Ramos (cell line): ENCODE measurements at regions not wholly inside any gene's neighbourhood (a gene's known extent, or its start where the extent isn't known, plus 50 kb on each side); places are given as distances from the start of the nearest gene placed in this dataset.

Source experiments
- in situ Hi-C: fragments of 300-500 bp; cut with MboI; formaldehyde crosslinking; loops from one replicate; pipeline ENCODE4 v1.14.3; 2022; ENCODE audit warnings: low sequenced_read_pairs; ENCODE audit not compliant: unreplicated experiment

DNA sequence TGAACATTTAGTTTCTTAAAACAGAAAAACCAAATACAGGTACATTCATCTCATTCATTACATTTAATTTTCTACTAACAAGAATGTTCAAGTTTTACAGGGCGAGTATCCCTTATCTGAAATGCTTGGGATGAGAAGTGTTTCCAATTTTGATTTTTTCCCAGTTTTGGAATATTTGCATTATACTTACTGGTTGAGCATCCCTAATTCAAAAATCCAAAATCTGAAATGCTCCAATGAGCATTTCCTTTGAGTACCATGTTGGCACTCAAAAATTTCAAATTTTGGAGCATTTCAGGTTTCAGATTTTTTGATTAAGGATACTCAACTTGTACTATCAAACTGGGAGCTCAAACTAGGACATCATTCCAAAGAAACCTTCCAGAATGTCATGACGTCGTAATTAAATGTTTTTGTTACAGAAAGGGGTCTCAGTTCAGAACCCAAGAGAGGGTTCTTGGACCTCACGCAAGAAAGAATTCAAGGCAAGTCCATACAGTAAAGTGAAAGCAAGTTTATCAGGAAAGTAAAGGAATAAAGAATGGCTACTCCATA is 90.8 kb upstream of the PIK3CG start:
- in situ Hi-C loops: no loop called here

DNA sequence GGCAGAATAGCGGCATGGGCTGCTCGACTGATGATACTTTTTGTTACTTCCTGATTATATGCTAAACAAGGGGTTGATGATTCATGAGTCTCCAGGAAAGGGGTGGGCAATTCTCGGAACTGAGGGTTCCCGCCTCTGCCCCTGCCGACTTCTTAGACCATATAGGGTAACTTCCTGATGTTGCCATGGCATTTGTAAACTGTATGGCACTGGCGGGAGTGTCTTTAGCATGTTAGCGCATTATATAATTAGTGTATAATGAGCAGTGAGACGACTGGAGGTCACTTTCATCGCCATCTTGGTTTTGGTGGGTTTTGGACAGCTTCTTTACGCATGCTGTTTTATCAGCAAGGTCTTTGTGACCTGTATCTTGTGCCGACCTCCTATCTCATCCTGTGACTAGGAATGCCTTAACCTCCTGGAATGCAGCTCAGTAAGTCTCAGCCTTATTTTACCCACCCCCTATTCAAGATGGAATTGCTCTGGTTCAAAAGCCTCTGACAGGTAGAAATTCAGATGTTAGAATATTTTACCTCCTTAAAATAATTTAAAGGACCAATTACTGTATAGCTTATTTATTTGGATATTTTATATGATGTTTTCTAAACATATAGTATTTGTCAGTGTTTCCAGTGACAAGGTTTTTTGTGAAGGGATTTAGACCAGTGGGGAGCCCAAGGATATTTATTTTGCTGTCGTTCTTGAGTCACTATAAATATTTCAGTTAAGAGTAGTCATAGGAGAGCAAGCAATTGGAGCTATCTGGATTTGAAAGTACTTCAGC is 90.1 kb upstream of the PIK3CG start:
- in situ Hi-C loops: no loop called here

DNA sequence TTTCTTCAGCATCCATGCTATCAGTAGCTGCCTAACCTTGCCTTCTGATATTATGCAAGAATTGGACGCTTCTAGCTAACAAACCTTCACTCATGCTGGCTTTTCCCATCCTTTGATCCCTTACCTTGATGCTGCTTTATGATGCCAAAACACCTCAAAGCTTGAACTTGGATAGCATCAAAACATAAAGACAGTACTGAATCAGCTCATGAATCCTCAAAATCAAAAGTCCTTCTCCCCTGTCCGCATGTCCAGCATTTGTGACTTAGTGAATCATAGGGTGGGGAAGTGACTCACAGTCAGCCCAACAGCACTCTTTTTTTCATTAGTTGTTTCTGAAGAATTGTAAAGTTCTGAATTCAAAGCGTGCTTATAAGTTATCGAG is 89.5 kb upstream of the PIK3CG start:
- in situ Hi-C loops: no loop called here

DNA sequence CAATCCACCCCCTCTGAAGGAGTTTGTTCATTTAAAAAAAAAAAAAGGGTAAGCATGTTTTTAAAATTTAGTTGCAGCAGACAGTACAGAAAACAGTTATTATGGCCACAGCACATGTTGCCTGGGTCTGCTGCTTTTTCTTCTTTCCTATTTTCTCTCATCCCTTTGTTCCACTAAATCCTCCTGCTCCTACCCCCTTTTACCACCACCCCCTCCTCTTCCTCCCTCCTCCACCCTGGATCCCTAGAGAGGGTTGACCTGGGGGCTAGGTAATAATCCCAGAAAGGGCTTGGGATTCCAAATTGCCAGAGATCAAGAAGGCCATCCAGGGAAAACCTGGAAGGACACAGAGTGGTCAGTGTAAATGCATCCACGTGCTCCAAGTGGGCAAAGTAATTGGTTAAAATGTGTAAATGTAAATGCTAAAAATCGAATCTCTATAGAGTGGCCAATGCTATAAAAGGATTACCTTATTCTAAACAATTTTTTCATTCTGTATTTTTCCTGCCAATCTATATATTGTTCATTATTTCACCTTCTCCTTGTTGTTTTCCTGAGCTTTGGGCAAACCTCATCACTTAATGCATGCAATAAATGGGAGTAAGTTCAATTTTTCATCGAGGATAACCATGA is 89.0 kb upstream of the PIK3CG start:
- in situ Hi-C loops: no loop called here

DNA sequence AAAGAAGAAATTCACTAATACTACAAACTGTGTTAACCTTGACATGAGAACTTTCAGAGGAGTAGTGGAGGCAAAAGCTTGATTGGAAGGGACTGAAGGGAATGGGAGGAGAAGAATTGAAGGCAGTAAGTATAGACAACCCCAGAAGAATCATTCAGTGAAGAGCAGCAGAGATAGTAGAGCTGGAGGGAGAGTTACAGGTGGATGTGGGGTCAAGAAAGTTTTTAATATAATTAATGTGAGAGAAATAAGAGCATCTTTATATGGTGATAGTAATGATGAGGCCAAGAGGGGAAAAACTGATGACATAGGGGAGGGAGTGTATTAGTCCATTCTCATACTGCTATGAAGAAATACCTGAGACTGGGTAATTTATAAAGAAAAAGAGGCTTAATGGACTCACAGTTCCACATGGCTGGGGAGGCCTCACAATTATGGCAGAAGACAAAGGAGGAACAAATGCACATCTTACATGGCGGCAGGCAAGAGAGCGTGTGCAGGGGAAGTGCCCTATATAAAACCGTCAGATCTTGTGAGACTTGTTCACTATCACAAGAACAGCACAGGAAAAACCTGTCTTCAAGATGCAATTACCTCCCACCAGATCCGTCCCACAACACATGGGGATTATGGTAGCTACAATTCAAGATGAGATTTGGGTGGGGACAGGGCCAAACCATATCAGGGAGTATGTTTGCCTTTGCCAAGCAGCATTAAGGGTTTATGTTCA is 88.3 kb upstream of the PIK3CG start:
- in situ Hi-C loops: no loop called here

DNA sequence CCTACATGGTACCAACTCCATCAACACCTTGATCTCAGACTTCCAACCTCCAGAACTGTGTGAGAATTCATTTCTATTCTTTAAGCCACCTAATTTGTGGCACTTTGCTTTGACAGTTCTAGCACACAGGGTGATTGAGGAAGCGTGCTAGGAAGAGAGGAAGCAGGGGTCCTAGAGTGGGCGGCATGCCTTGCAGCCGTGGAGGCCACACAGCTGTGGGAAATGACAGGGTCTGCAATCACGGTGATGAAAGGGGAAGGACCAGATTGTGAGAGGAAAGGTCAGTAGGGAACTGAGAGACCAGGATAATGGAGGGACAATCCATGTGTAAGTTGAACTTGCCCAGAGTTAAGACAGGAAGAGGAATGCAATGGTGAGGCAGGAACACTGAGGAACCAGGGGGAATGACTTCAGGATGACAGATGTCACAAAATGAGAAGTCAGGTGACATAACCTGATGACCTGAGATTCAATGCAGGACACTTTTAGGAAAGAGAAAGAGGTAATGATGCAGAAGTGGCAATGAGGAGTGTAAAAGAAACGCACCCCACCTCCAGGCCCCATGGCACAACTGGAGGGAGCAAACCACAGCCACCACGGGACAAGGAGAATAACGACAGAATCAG is 87.3 kb upstream of the PIK3CG start:
- in situ Hi-C loops: no loop called here

DNA sequence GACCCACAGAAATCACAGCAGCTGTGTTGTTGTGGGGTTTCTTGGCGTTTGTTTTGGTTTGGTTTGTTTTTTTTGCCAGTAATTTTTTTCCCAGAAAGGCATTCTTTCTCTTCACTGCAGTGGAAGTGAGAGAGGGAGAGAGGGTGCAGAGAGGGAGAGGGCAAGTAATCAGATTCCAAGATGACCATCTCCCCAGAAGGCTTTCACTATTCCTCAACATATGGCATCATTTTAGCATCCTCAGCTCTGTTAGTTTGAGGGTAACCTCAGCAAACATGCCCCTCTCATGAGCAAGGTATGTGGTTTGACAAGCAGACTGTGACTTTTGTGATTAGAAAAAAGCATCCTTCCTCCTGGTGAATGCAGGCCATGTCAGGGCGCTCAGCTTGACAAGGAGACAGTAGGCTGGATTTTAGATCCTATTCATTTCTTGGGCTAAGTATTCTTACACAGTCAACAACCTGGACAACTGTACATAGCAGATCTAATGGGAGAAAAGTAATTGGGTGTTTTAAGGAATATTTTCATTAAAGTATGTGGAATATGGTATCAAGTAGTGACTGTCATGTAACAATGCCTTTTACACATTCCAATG is 86.3 kb upstream of the PIK3CG start:
- in situ Hi-C loops: no loop called here

DNA sequence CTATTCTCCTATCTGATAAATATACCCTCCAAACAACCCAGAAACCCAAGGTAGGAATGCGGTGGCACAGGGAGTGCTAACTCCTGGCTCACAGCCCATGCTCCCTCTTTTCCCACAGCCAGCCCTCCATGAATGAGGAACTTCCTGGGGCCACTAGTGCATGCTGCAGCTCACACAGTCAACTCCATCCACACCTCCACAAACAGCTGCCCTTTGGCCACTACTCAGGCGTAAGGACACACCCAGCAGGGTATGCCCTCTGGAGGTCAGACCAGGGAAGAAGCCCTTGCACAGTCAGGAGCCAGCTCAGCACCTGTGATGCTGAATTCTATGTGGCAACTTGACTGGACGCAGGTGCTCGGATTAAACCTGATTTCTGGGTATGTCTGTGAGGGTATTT is 85.2 kb upstream of the PIK3CG start:
- in situ Hi-C loops: no loop called here

DNA sequence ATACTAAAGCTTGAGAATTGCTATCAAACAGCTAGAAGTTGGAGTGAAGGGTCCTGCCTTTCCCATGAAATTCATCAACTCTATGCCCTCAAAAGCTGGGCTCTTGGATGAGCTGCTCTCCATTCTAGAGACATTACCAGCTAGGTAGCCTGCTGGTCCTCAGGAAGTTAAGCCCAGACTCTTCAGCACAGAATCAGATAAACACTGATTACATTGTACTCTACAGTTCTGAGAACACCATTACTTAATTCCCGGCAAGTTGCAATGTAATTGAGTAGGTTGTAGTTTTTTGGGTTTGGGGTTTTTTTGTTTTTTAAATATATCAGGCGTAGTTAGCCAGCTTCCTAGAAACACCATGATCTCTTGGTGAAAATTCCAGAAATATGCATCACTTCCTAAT is 84.1 kb upstream of the PIK3CG start:
- in situ Hi-C loops: no loop called here

DNA sequence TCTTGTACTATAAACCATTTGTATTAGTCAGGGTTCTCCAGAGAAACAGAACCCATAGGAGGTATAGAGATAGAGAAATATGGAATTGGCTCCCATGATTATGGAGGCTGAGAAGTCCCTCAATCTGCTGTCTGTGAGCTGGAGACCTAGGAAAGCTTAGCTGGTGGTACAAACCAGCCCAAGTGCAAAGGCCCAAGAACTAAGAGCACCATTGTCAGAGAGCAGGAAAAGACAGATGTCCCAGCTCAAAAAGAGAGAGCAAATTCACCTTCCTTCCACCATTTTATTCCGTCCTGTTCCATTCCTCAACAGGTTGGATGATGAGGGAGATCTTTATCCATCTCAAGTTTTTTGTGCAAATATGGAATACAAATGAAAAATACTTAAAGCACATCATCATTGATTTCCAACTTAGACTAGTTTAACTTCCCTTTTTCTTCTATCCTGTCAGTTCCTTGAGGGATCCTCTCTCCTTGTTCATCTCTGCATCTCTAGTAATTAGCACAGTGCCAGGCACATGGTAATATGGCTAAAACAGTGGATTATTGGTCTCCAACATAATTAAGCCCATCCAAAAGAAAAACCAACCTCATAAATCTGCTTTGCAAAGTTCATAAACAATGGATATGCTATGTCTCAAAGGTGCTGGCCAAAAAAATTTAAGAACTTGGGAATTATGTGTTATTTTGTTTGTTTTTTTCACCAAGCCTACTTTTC is 83.1 kb upstream of the PIK3CG start:
- in situ Hi-C loops: no loop called here

DNA sequence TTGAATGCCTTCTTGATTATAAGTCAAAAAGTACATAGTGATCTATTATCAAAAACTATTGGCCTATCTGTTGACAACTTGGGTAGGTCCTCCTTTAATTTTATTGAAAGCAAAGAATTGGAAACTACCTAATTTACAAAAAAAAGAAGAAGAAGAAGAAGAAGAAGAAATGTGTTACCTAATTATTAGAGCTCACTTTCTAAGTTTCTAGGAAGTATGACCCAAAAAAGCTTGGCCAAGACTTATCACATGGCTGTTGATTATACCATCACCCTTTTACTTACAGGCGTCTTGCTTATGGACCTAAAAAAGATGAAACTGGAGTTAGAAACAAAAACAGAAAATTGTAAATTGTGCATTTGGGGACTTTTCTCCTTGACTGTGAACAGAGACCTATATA is 81.8 kb upstream of the PIK3CG start:
- in situ Hi-C loops: no loop called here

DNA sequence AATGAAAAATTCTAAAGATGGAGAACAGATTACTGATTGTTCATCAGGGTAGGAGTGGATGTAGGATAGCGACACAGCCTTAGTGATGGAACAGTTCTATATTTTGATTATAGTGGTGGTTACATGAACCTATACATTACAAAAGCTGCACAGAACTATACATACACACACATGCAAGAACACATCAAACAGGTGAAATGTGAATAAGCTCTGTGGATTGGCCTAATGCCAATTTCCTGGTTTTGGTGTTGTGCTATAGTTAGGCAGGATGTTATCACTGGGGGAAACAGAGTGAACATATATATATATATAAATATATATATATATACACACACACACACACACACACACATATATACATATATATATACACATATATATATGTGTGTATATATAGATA is 76.4 kb upstream of the PIK3CG start:
- in situ Hi-C loops: no loop called here

DNA sequence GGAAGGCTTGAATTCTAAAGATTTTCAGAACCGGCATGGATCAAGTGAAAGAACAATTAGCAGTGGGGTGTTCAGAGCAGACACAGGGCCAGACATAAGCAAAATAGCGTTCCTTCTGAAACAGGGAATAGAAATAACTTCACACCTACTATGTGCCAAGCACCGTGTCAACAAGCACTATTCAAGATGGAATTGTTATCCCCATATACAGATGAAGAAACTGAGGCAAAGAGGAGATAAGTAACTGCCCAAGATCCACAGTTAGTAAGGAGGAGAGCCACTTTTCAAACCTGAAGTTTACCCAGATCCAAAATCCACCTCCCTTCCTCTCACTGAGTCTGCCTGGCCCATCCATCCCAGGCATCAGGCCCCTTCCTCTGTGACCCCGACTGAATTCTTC is 73.6 kb upstream of the PIK3CG start:
- in situ Hi-C loops: loop anchor here (5.0 to 10.0 kb wide), 4 partner anchors 156 to 1083 kb away; no protein-coding TSS in a partner anchor

DNA sequence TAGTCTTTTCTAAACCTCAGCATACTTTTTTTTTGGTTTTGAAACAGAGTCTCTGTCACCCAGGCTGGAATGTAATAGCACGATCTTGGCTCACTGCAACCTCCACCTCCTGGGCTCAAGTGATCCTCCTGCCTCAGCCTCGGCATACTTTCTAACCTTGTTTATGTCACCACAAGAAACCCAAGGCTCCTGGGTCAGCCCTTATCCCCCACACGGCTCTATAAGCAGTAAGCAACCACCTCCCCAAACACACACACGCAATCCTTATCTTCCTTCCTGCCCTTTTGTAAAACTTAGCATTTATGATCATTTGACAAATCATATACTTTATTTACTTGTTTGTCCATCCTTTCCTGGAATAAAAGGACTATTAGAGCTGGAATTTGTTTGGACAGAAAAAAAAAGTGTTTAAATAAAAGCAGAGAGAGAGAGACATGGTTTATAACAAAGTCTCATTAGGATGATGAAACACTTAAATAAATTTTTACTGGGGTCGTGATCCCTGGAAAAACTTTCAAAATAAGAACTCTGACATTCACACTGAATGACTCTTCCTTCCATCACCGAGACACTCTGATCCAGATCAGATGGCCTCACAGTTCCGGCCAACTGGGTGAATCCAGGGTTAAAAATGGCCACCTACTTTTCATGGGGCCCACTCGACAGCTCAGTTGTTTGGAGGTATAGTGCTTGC is 72.7 kb upstream of the PIK3CG start:
- in situ Hi-C loops: loop anchor here (5.0 to 10.0 kb wide), 4 partner anchors 155 to 1082 kb away; no protein-coding TSS in a partner anchor

DNA sequence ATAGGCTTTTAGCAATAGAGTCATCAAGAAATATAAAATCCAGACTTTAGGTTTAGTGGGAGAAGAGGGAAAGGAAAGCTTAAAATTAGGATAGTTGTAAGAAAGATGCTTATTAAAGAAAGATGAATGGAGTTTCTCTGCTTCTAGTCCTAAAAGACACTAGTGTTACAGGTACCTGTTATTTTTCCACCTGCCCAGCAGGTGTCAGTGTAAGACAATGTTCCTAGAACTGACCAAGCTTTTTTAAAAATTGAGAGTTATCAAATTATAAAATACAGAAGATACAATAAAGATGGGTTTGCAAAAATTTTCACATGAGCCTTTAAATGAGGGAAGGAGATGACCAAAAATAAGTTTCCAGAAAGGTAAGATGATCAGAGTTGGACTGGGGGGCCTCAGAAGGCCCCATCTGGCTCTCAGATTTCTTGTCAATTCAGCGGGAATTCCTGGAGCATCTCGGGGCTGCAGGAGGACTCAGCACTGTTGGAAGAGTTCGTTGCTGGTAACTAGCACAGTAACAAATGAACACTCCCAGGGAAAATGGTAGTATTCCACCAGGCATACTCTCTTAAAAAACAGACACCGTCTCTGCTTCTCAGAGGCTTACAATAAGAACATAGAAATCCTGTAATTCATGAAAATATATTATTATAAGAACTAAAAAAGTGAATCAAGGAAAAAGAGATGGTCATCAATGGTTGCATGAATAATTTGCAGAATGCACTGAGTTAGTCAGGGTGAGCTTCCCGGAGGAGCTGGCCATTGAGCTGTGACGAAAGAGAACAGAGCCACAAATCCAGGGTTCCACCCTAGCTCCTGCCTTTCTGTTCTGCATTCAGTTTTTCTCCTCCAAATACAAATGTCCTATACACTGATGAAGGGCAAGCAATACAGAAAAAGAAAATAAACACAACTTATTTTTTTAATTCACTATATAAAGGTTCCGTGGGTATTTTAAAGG is 71.8 kb upstream of the PIK3CG start:
- in situ Hi-C loops: loop anchor here (5.0 to 10.0 kb wide), 4 partner anchors 154 to 1082 kb away; no protein-coding TSS in a partner anchor

DNA sequence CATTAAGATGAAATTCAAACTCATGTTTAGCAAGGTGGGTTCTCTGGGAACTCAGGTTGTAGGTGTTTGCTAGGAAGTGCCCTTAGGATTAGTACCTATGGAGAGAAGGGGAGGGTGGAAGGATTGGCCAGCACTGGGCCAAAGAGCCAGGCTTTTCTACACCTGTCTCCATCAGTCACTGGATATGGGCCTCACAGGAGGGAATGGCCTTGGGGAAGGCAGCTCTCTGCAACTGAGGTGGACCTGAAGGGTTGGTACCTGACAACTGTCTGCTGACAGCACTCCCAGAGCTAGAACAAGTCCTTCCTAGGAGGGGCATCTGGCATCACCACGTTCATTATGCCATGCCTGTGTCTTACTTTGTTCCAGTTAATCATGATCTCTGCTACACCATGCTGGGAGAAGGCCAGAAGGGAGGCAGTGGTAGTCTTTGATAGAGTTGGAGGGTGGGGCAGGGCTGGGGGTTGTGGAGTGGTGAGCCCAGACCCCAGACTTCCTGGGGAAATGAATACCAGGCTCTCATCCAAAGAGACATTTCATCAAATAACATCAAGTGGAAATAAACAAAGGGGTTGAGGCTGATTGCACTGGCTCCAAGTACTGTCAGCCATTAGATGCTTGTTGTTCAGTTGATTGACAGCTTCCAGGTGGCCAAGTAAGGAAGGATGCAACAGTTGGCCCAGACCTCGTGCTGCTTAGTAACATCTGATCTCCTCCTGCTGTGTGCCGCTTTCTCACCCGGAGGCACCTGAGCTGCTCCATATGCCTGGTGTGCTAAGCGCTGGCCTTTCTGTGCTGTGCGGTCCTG is 70.6 kb upstream of the PIK3CG start:
- in situ Hi-C loops: loop anchor here (5.0 to 10.0 kb wide), 4 partner anchors 153 to 1080 kb away; no protein-coding TSS in a partner anchor
